ENCODE measurements at regions not wholly inside any gene's neighbourhood (a gene's known extent, or its start where the extent isn't known, plus 50 kb on each side); places are given as distances from the start of the nearest gene placed in this dataset.
"Not testable (repeated sequence)": the region's sequence is repeated elsewhere in the genome, so short reads cannot be mapped to it uniquely, and the experiment has no call there.

GRCh38 chr13:44887515-44887914 lies 101.8 kb downstream of the NUFIP1 start:
- no peak for DNase-seq (ENCODE audit: low spot score)

- no peak for DNase-seq (ENCODE audit: low spot score)
Measured at GRCh38 chr13:44884076-44884729, 105.1 kb downstream of the NUFIP1 start.

GRCh38 chr13:44879452-44880058 lies 109.7 kb downstream of the NUFIP1 start:
- DNase-seq (ENCODE audit: low spot score) = no peak

GRCh38 chr13:44876782-44877324 lies 112.4 kb downstream of the NUFIP1 start:
- no peak for DNase-seq (ENCODE audit: low spot score)

GRCh38 chr13:44874886-44875630 lies 114.2 kb downstream of the NUFIP1 start:
- DNase-seq (ENCODE audit: low spot score) = no peak

- no peak for DNase-seq (ENCODE audit: low spot score)
Measured at GRCh38 chr13:44874176-44874575, 115.1 kb downstream of the NUFIP1 start.

- no peak for DNase-seq (ENCODE audit: low spot score)
Measured at GRCh38 chr13:44873461-44873860, 115.8 kb downstream of the NUFIP1 start.

- DNase-seq (ENCODE audit: low spot score) = no peak
Measured at GRCh38 chr13:44872751-44873150, 116.5 kb downstream of the NUFIP1 start.

- DNase-seq (ENCODE audit: low spot score) = no peak
Measured at GRCh38 chr13:44870456-44870929, 118.8 kb downstream of the NUFIP1 start.

- no peak for DNase-seq (ENCODE audit: low spot score)
Measured at GRCh38 chr13:44869167-44869566, 120.1 kb downstream of the NUFIP1 start.

- no peak for DNase-seq (ENCODE audit: low spot score)
Measured at GRCh38 chr13:44868397-44868796, 120.9 kb downstream of the NUFIP1 start.

GRCh38 chr13:44867825-44868224 lies 121.4 kb downstream of the NUFIP1 start:
- no peak for DNase-seq (ENCODE audit: low spot score)

- no peak for DNase-seq (ENCODE audit: low spot score)
Measured at GRCh38 chr13:44866411-44866911, 122.8 kb downstream of the NUFIP1 start.

- DNase-seq (ENCODE audit: low spot score) = no peak
Measured at GRCh38 chr13:44865722-44866410, 123.4 kb downstream of the NUFIP1 start.

- DNase-seq (ENCODE audit: low spot score) = not testable (repeated sequence)
Measured at GRCh38 chr13:44863641-44864040, 125.6 kb downstream of the NUFIP1 start.

- DNase-seq (ENCODE audit: low spot score) = no peak
Measured at GRCh38 chr13:44860454-44860853, 128.8 kb downstream of the NUFIP1 start.

- DNase-seq (ENCODE audit: low spot score) = no peak
Measured at GRCh38 chr13:44857736-44858135, 131.5 kb downstream of the NUFIP1 start.

GRCh38 chr13:44857061-44857460 lies 132.2 kb downstream of the NUFIP1 start:
- no peak for DNase-seq (ENCODE audit: low spot score)

- DNase-seq (ENCODE audit: low spot score) = peak; percentile 7
Measured at GRCh38 chr13:44855860-44856259, 133.4 kb downstream of the NUFIP1 start.

GRCh38 chr13:44854313-44855060 lies 134.8 kb downstream of the NUFIP1 start:
- DNase-seq (ENCODE audit: low spot score) = peak; percentile 2

GRCh38 chr13:44853641-44854040 lies 135.6 kb downstream of the NUFIP1 start:
- DNase-seq (ENCODE audit: low spot score) = no peak
